ENCODE measurements at regions not wholly inside any gene's neighbourhood (a gene's known extent, or its start where the extent isn't known, plus 50 kb on each side); places are given as distances from the start of the nearest gene placed in this dataset.

GRCh38 chrX:81577028-81577427, 375.1 kb downstream of the SH3BGRL start:
- no peak for TF ChIP-seq CTCF (IDR thresholded peaks at IDR 0.05; ENCODE audit: insufficient read depth, low read length, severe bottlenecking)
- no peak for DNase-seq (ENCODE audit: low read depth)
- no peak overlapping the region for H3K4me3 ChIP-seq (ENCODE audit: low read depth, low read length)
- H3K27me3 ChIP-seq (ENCODE audit: control insufficient read depth, insufficient read depth, low read length), result no peaks in the 10 kb centered on the region
- H3K36me3 ChIP-seq (ENCODE audit: control insufficient read depth, insufficient read depth, low read length), result no peaks in the 10 kb centered on the region
- no peak for FAIRE-seq

GRCh38 chrX:81586096-81586495, 384.2 kb downstream of the SH3BGRL start:
- TF ChIP-seq CTCF (IDR thresholded peaks at IDR 0.05; ENCODE audit: insufficient read depth, low read length, severe bottlenecking), result no peak
- no peak for DNase-seq (ENCODE audit: low read depth)
- no peak for FAIRE-seq
- Histone ChIP-seq H3K4me3 (ENCODE audit: low read depth, low read length) (no peak overlapping the region), H3K36me3 (ENCODE audit: control insufficient read depth, insufficient read depth, low read length) (no peaks in the 10 kb centered on the region), H3K27me3 (ENCODE audit: control insufficient read depth, insufficient read depth, low read length) (no peaks in the 10 kb centered on the region)

GRCh38 chrX:81615979-81616378, 414.1 kb downstream of the SH3BGRL start:
- Histone ChIP-seq H3K27me3 (ENCODE audit: control insufficient read depth, insufficient read depth, low read length) (no peaks in the 10 kb centered on the region), H3K4me3 (ENCODE audit: low read depth, low read length) (no peak overlapping the region), H3K36me3 (ENCODE audit: control insufficient read depth, insufficient read depth, low read length) (no peaks in the 10 kb centered on the region)
- no peak for DNase-seq (ENCODE audit: low read depth)
- FAIRE-seq, result no peak
- no peak for TF ChIP-seq CTCF (IDR thresholded peaks at IDR 0.05; ENCODE audit: insufficient read depth, low read length, severe bottlenecking)

- no peak for TF ChIP-seq CTCF (IDR thresholded peaks at IDR 0.05; ENCODE audit: insufficient read depth, low read length, severe bottlenecking)
- no peaks in the 10 kb centered on the region for H3K27me3 ChIP-seq (ENCODE audit: control insufficient read depth, insufficient read depth, low read length)
- no peak overlapping the region for H3K4me3 ChIP-seq (ENCODE audit: low read depth, low read length)
- H3K36me3 ChIP-seq (ENCODE audit: control insufficient read depth, insufficient read depth, low read length), result no peaks in the 10 kb centered on the region
- FAIRE-seq (no peak), DNase-seq (ENCODE audit: low read depth) (no peak)
These were observed 460.5 kb downstream of the SH3BGRL start for GRCh38 chrX:81662381-81662780.

GRCh38 chrX:81708487-81708886, 506.6 kb downstream of the SH3BGRL start:
- H3K36me3 ChIP-seq (ENCODE audit: control insufficient read depth, insufficient read depth, low read length), result no peaks in the 10 kb centered on the region
- no peak for TF ChIP-seq CTCF (IDR thresholded peaks at IDR 0.05; ENCODE audit: insufficient read depth, low read length, severe bottlenecking)
- H3K4me3 ChIP-seq (ENCODE audit: low read depth, low read length), result no peak overlapping the region
- FAIRE-seq (no peak), DNase-seq (ENCODE audit: low read depth) (no peak)
- H3K27me3 ChIP-seq (ENCODE audit: control insufficient read depth, insufficient read depth, low read length), result no peaks in the 10 kb centered on the region

- no peaks in the 10 kb centered on the region for H3K27me3 ChIP-seq (ENCODE audit: control insufficient read depth, insufficient read depth, low read length)
- FAIRE-seq, result no peak
- TF ChIP-seq CTCF (IDR thresholded peaks at IDR 0.05; ENCODE audit: insufficient read depth, low read length, severe bottlenecking), result no peak
- no peak for DNase-seq (ENCODE audit: low read depth)
- no peaks in the 10 kb centered on the region for H3K36me3 ChIP-seq (ENCODE audit: control insufficient read depth, insufficient read depth, low read length)
- no peak overlapping the region for H3K4me3 ChIP-seq (ENCODE audit: low read depth, low read length)
These were observed 526.7 kb downstream of the SH3BGRL start for GRCh38 chrX:81728622-81729021.
